SKM-1 (cell line): ENCODE measurements at regions not wholly inside any gene's neighbourhood (a gene's known extent, or its start where the extent isn't known, plus 50 kb on each side); places are given as distances from the start of the nearest gene placed in this dataset.

Experiments used
- DNase-seq: peaks from one replicate; lab custom pipeline; 2025; ENCODE audit not compliant: unreplicated experiment; lab: John Stamatoyannopoulos, UW

- DNase-seq, result no peak
Measured at GRCh38 chr6:106773996-106774629, 144.7 kb downstream of the QRSL1 start.

GRCh38 chr6:106773522-106773921, 144.1 kb downstream of the QRSL1 start:
- DNase-seq, result no peak

- DNase-seq, result no peak
Measured at GRCh38 chr6:106772270-106773142, 143.1 kb downstream of the QRSL1 start.

- no peak for DNase-seq
Measured at GRCh38 chr6:106771822-106772221, 142.4 kb downstream of the QRSL1 start.

GRCh38 chr6:106770663-106771062, 141.3 kb downstream of the QRSL1 start:
- DNase-seq, result no peak

- DNase-seq, result no peak
Measured at GRCh38 chr6:106770081-106770480, 140.7 kb downstream of the QRSL1 start.

- no peak for DNase-seq
Measured at GRCh38 chr6:106767271-106767670, 137.9 kb downstream of the QRSL1 start.

GRCh38 chr6:106766201-106766600, 136.8 kb downstream of the QRSL1 start:
- no peak for DNase-seq

GRCh38 chr6:106765496-106765895, 136.1 kb downstream of the QRSL1 start:
- DNase-seq, result no peak

GRCh38 chr6:106764353-106764980, 135.1 kb downstream of the QRSL1 start:
- no peak for DNase-seq

- DNase-seq, result no peak
Measured at GRCh38 chr6:106763361-106763760, 134.0 kb downstream of the QRSL1 start.

GRCh38 chr6:106761160-106761559, 131.8 kb downstream of the QRSL1 start:
- DNase-seq, result no peak

GRCh38 chr6:106759112-106759511, 129.7 kb downstream of the QRSL1 start:
- DNase-seq, result no peak

- no peak for DNase-seq
Measured at GRCh38 chr6:106757722-106758467, 128.5 kb downstream of the QRSL1 start.

GRCh38 chr6:106757267-106757666, 127.9 kb downstream of the QRSL1 start:
- no peak for DNase-seq

GRCh38 chr6:106754215-106754614, 124.8 kb downstream of the QRSL1 start:
- no peak for DNase-seq

- DNase-seq, result no peak
Measured at GRCh38 chr6:106752641-106753040, 123.3 kb downstream of the QRSL1 start.

GRCh38 chr6:106751501-106752252, 122.3 kb downstream of the QRSL1 start:
- DNase-seq, result no peak

- DNase-seq, result no peak
Measured at GRCh38 chr6:106750946-106751345, 121.6 kb downstream of the QRSL1 start.

- no peak for DNase-seq
Measured at GRCh38 chr6:106750142-106750918, 121.0 kb downstream of the QRSL1 start.
